SK-N-SH treated with all-trans-retinoic acid at 6 μM for 48 hours (cell line): ENCODE measurements at regions not wholly inside any gene's neighbourhood (a gene's known extent, or its start where the extent isn't known, plus 50 kb on each side); places are given as distances from the start of the nearest gene placed in this dataset.
A peak's percentile ranks its signal among the peaks of the same experiment; 100 is the strongest.

Source experiments
- CSRNP3 ChIP-seq: fragments of 250-450 bp; sonication (Bioruptor Pico); IDR thresholded peaks from 2 replicates; pipeline ENCODE4 v1.5.1; 2021; ENCODE audit warnings: mild to moderate bottlenecking, moderate library complexity
- OSR1 ChIP-seq: fragments of 250-450 bp; sonication (Bioruptor Pico); IDR thresholded peaks from 2 replicates; pipeline ENCODE4 v1.8.0; 2022; ENCODE audit warnings: moderate library complexity, mild to moderate bottlenecking, inconsistent platforms
- PATZ1 ChIP-seq: fragments of 250-450 bp; sonication (Bioruptor Pico); IDR thresholded peaks from 2 replicates; pipeline ENCODE4 v1.8.0; 2020; ENCODE audit warnings: mild to moderate bottlenecking, moderate library complexity, borderline replicate concordance
- POU6F1 ChIP-seq: fragments of 250-450 bp; sonication (Bioruptor Pico); IDR thresholded peaks from 2 replicates; pipeline ENCODE4 v1.8.0; 2021; ENCODE audit warnings: low read depth, mild to moderate bottlenecking, moderate library complexity, borderline replicate concordance
- PPARA ChIP-seq: fragments of 250-450 bp; sonication (Bioruptor Pico); IDR thresholded peaks from 2 replicates; pipeline ENCODE4 v1.5.0; 2020; ENCODE audit warnings: mild to moderate bottlenecking, borderline replicate concordance
- RARB ChIP-seq: fragments of 250-450 bp; sonication (Bioruptor Pico); IDR thresholded peaks from 2 replicates; pipeline ENCODE4 v1.8.0; 2021; ENCODE audit warnings: mild to moderate bottlenecking, moderate library complexity
- SNAI2 ChIP-seq: fragments of 250-450 bp; sonication (Bioruptor Pico); IDR thresholded peaks from 2 replicates; pipeline ENCODE4 v1.5.0; 2020; ENCODE audit warnings: mild to moderate bottlenecking, moderate library complexity
- TCF4 ChIP-seq: fragments of 250-450 bp; sonication (Bioruptor Pico); IDR thresholded peaks from 2 replicates; pipeline ENCODE4 v1.8.0; 2021; ENCODE audit warnings: mild to moderate bottlenecking, moderate library complexity, borderline replicate concordance
- TOX ChIP-seq: fragments of 250-450 bp; sonication (Bioruptor Pico); IDR thresholded peaks from 2 replicates; pipeline ENCODE4 v1.8.0; 2021; ENCODE audit warnings: mild to moderate bottlenecking, moderate library complexity, borderline replicate concordance
- ZFP30 ChIP-seq: fragments of 450-650 bp; formaldehyde crosslinking; IDR thresholded peaks from 2 replicates; pipeline ENCODE4 v1.5.0; 2022; ENCODE audit warnings: mild to moderate bottlenecking, moderate library complexity

GRCh38 chr15:46059921-46060594 lies 425.2 kb downstream of the SQOR start:
- TF ChIP-seq SNAI2 (CRISPR knock-in tag) = no peak
- TF ChIP-seq RARB = no peak
- no peak for TF ChIP-seq PATZ1
- no peak for TF ChIP-seq OSR1 (CRISPR knock-in tag)
- no peak for TF ChIP-seq POU6F1 (CRISPR knock-in tag)
- TF ChIP-seq CSRNP3 (CRISPR knock-in tag) = no peak
- no peak for TF ChIP-seq PPARA (CRISPR knock-in tag)
- TF ChIP-seq TCF4 = 0 out of 2 replicates have a peak, but pooled peaks have one; percentile 14
- no peak for TF ChIP-seq TOX (CRISPR knock-in tag)
- no peak for TF ChIP-seq ZFP30 (CRISPR knock-in tag)
